ENCODE measurements at regions not wholly inside any gene's neighbourhood (a gene's known extent, or its start where the extent isn't known, plus 50 kb on each side); places are given as distances from the start of the nearest gene placed in this dataset.

DNA sequence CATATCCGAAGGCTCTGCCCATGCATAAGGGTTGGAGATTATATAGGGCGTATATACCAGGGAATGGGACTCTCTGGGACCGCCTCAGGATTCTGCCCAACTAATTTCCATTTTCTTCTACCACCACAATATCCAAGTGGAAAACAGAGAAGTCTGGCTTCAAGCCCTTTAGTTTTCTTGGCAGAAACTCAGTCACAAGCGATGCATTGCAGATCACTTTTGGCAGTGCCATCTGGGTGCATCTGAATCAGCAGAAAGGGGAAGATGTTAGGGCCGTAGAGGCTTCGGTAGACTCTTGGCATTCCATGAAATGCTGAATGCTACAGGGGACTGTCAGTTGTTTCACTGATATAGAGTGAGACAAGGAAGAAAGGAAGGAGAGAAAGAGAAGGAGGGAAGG, 94.1 kb upstream of the FAM9B start:
- Histone ChIP-seq H3K27me3 (no peaks in the 10 kb centered on the region), H3K4me3 (no peak overlapping the region), H3K27ac (no peak overlapping the region), H3K36me3 (no peaks in the 10 kb centered on the region), H3K9me3 (no peaks in the 10 kb centered on the region), H3K4me1 (no peaks in the 10 kb centered on the region)
- DNase-seq = no peak
- ATAC-seq = no peak
- intact Hi-C loops (cut with DNase I; ENCODE audit: low total_unique reads) = no loop called here
- in situ Hi-C loops (cut with MboI; ENCODE audit: low sequenced_read_pairs in 4 of 4) = no loop called here
- no peak for TF ChIP-seq POLR2A (IDR thresholded peaks at IDR 0.05)
- TF ChIP-seq, protein P1, sequence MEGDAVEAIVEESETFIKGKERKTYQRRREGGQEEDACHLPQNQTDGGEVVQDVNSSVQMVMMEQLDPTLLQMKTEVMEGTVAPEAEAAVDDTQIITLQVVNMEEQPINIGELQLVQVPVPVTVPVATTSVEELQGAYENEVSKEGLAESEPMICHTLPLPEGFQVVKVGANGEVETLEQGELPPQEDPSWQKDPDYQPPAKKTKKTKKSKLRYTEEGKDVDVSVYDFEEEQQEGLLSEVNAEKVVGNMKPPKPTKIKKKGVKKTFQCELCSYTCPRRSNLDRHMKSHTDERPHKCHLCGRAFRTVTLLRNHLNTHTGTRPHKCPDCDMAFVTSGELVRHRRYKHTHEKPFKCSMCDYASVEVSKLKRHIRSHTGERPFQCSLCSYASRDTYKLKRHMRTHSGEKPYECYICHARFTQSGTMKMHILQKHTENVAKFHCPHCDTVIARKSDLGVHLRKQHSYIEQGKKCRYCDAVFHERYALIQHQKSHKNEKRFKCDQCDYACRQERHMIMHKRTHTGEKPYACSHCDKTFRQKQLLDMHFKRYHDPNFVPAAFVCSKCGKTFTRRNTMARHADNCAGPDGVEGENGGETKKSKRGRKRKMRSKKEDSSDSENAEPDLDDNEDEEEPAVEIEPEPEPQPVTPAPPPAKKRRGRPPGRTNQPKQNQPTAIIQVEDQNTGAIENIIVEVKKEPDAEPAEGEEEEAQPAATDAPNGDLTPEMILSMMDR (IDR thresholded peaks at IDR 0.05 in 4 of 5, conservative IDR thresholded peaks at IDR 0.05 in 1 of 5) = no peak

DNA sequence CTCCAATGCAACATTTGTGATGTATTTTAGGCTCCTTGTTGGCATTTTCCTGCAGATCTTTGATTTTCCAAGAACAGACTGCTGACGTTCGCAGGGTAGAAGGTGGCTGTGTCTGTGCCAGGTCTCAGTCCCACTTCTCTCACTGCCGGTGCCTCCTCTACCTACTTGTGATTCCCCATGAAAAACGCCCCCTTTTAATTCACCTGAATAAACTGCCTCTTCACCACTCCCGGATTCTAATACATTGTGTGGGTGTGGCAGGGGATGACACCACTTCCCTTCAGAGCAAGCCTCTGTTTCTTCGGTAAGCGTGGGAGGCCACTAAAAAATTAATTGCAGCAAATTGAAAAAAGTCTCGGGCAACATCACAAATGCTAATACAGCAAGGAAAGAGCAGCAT, 96.1 kb upstream of the FAM9B start:
- Histone ChIP-seq H3K27ac (no peak overlapping the region), H3K36me3 (no peaks in the 10 kb centered on the region), H3K27me3 (no peaks in the 10 kb centered on the region), H3K4me1 (no peaks in the 10 kb centered on the region), H3K9me3 (no peaks in the 10 kb centered on the region), H3K4me3 (no peak overlapping the region)
- no peak for ATAC-seq
- in situ Hi-C loops (cut with MboI; ENCODE audit: low sequenced_read_pairs in 4 of 4) (no loop called here), intact Hi-C loops (cut with DNase I; ENCODE audit: low total_unique reads) (no loop called here)
- TF ChIP-seq POLR2A (IDR thresholded peaks at IDR 0.05) = no peak
- DNase-seq = no peak

DNA sequence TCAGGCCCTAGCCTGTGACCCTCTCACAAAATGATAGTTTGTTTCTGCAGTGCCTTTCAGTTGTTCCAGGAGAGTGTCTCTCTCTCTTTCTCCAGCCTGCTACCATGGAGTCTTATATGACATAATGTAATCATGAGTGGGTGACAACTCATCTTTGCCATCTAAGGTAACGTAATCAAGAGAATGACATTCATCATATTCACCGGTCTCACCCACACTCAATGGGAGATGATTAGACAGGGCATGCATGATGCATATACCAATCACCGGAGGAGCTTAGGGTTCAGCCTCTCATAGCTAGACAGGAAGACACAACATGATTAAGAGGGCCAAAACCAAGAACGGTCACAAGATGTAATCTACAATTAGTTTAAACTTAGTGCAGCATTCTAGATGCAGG, 97.1 kb upstream of the FAM9B start:
- Histone ChIP-seq H3K27me3 (no peaks in the 10 kb centered on the region), H3K4me1 (no peaks in the 10 kb centered on the region), H3K36me3 (no peaks in the 10 kb centered on the region), H3K9me3 (no peaks in the 10 kb centered on the region), H3K27ac (no peak overlapping the region), H3K4me3 (no peak overlapping the region)
- in situ Hi-C loops (cut with MboI; ENCODE audit: low sequenced_read_pairs in 4 of 4) = no loop called here
- DNase-seq (no peak), ATAC-seq (no peak)
- intact Hi-C loops (cut with DNase I; ENCODE audit: low total_unique reads) = no loop called here
- TF ChIP-seq POLR2A (IDR thresholded peaks at IDR 0.05) = no peak
- TF ChIP-seq, protein P1 (IDR thresholded peaks at IDR 0.05 in 4 of 5, conservative IDR thresholded peaks at IDR 0.05 in 1 of 5) = no peak

DNA sequence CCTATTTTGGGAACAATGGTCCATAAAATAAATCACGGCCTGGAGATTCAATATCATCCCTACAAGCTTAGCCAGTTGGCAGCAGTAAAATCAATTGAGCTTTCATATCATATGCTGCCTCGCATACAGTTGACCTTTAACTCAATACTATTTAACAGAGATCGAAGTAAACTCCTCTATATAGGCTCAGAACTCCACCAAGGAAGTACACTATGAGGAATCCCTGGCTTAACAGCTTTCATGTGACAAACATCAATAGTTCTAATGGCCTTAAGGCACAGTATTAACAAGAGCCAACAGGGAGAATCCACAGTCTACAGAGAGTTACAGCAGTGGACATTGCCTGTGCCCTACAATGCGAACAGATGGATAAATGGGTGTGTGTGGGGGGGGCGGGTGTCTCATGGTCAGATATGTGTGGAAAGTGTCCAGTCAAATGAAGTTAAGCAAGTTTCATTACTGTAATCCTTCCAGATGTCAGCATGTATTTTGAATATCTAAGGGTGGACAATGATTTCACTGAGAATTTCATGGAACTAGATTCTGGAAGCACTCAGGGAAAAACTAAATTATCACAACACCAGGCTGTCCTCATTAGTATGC, 98.2 kb upstream of the FAM9B start:
- in situ Hi-C loops (cut with MboI; ENCODE audit: low sequenced_read_pairs in 4 of 4) (no loop called here), intact Hi-C loops (cut with DNase I; ENCODE audit: low total_unique reads) (no loop called here)
- TF ChIP-seq, protein P1 (IDR thresholded peaks at IDR 0.05 in 4 of 5, conservative IDR thresholded peaks at IDR 0.05 in 1 of 5) = no peak
- no peak for TF ChIP-seq POLR2A (IDR thresholded peaks at IDR 0.05)
- Histone ChIP-seq H3K4me1 (no peaks in the 10 kb centered on the region), H3K27me3 (no peaks in the 10 kb centered on the region), H3K9me3 (no peaks in the 10 kb centered on the region), H3K27ac (no peak overlapping the region), H3K36me3 (no peaks in the 10 kb centered on the region), H3K4me3 (no peak overlapping the region)
- ATAC-seq (no peak), DNase-seq (no peak)

DNA sequence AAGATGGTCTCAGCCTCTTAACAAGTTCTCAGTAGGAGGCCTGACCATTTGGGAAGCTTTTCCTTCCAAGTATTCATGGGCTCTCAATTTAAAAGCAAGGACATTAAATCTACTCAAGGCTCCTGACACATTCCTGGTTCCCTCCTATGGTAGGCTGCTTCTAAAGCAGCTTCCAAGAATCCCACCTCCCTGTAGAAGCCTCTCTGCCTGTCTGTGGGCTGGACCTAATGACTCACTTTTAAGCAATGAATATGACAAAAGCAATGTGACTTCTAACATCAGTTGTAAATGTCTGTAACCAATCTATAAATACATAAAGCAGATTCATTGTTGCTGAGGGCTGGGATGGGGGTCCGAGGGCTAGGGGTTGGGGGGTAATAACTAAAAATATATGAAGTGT, 99.5 kb upstream of the FAM9B start:
- Histone ChIP-seq H3K9me3 (no peaks in the 10 kb centered on the region), H3K36me3 (no peaks in the 10 kb centered on the region), H3K4me1 (no peaks in the 10 kb centered on the region), H3K27me3 (no peaks in the 10 kb centered on the region), H3K27ac (no peak overlapping the region), H3K4me3 (no peak overlapping the region)
- in situ Hi-C loops (cut with MboI; ENCODE audit: low sequenced_read_pairs in 4 of 4) = no loop called here
- TF ChIP-seq, protein P1 (IDR thresholded peaks at IDR 0.05 in 4 of 5, conservative IDR thresholded peaks at IDR 0.05 in 1 of 5) = no peak
- TF ChIP-seq POLR2A (IDR thresholded peaks at IDR 0.05) = no peak
- intact Hi-C loops (cut with DNase I; ENCODE audit: low total_unique reads) = no loop called here
- DNase-seq (no peak), ATAC-seq (no peak)

Measured in gastrocnemius medialis (tissue), 4 donors.